ENCODE measurements at regions not wholly inside any gene's neighbourhood (a gene's known extent, or its start where the extent isn't known, plus 50 kb on each side); places are given as distances from the start of the nearest gene placed in this dataset.

- Histone ChIP-seq H3K9ac (ENCODE audit: low read depth in 1 of 2, low read length in 2 of 2) (no peak overlapping the region), H3K4me1 (ENCODE audit: control insufficient read depth in 4 of 4, insufficient read depth in 4 of 4, low read length in 3 of 4) (no peaks in the 10 kb centered on the region), H3K27ac (ENCODE audit: low read depth in 1 of 2, low read length in 2 of 2) (no peak overlapping the region), H3K36me3 (ENCODE audit: control insufficient read depth in 4 of 4, insufficient read depth in 3 of 4, low read depth in 1 of 4, low read length in 3 of 4) (no peaks in the 10 kb centered on the region), H3K4me3 (ENCODE audit: low read depth in 1 of 3, low read length in 3 of 3) (no peak overlapping the region), H3K27me3 (ENCODE audit: control insufficient read depth in 4 of 4, insufficient read depth in 4 of 4, low read length in 3 of 4) (no peaks in the 10 kb centered on the region), H3K9me3 (ENCODE audit: control insufficient read depth in 4 of 4, low read length in 3 of 4) (peaks cover 0 to 4% (median under 1%) of the 10 kb centered on the region in 4 donors)
- DNase-seq (ENCODE audit: low spot score) = no peak
- 71% methylated on average over 3 of the region's 3 CpGs for WGBS
- TF ChIP-seq ATF3 (IDR thresholded peaks at IDR 0.05) = no peak
- no peak for TF ChIP-seq MAX (IDR thresholded peaks at IDR 0.05)
- no peak for TF ChIP-seq JUND (IDR thresholded peaks at IDR 0.05)
- TF ChIP-seq NR2F2 (IDR thresholded peaks at IDR 0.05) = no peak
- no peak for TF ChIP-seq RXRA (IDR thresholded peaks at IDR 0.05)
Measured at GRCh38 chr5:6941631-6942030, 228.4 kb downstream of the TENT4A start.

- 83% methylated on average over 11 of the region's 11 CpGs for WGBS
- no peaks in the 10 kb centered on the region for H3K4me1 ChIP-seq (ENCODE audit: control insufficient read depth in 4 of 4, insufficient read depth in 4 of 4, low read length in 3 of 4)
- TF ChIP-seq MAX (IDR thresholded peaks at IDR 0.05) (no peak), GABPA (IDR thresholded peaks at IDR 0.05 in 1 of 2, conservative IDR thresholded peaks at IDR 0.05 in 1 of 2) (no peak), RXRA (IDR thresholded peaks at IDR 0.05) (no peak), ATF3 (IDR thresholded peaks at IDR 0.05) (no peak), SP1 (IDR thresholded peaks at IDR 0.05) (no peak), REST (IDR thresholded peaks at IDR 0.05) (no peak), RAD21 (IDR thresholded peaks at IDR 0.05) (no peak), FOXA1 (IDR thresholded peaks at IDR 0.05) (no peak), FOXA2 (IDR thresholded peaks at IDR 0.05) (no peak), HNF4G (IDR thresholded peaks at IDR 0.05) (no peak), EGR1 (IDR thresholded peaks at IDR 0.05; ENCODE audit: low read depth in 2 of 2) (no peak), YY1 (IDR thresholded peaks at IDR 0.05) (no peak), JUND (IDR thresholded peaks at IDR 0.05) (no peak), HNF4A (conservative IDR thresholded peaks at IDR 0.05) (no peak)
- H3K4me3 ChIP-seq (ENCODE audit: low read depth in 1 of 3, low read length in 3 of 3) = no peak overlapping the region
- no peaks in the 10 kb centered on the region for H3K36me3 ChIP-seq (ENCODE audit: control insufficient read depth in 4 of 4, insufficient read depth in 3 of 4, low read depth in 1 of 4, low read length in 3 of 4)
- H3K27ac ChIP-seq (ENCODE audit: low read depth in 1 of 2, low read length in 2 of 2) = no peak overlapping the region
- H3K27me3 ChIP-seq (ENCODE audit: control insufficient read depth in 4 of 4, insufficient read depth in 4 of 4, low read length in 3 of 4) = no peaks in the 10 kb centered on the region
- H3K9me3 ChIP-seq (ENCODE audit: control insufficient read depth in 4 of 4, low read length in 3 of 4) = peaks cover 0 to 4% (median under 1%) of the 10 kb centered on the region in 4 donors
- no peak overlapping the region for H3K9ac ChIP-seq (ENCODE audit: low read depth in 1 of 2, low read length in 2 of 2)
- DNase-seq (ENCODE audit: low spot score) = no peak
Measured at GRCh38 chr5:6943197-6944112, 230.2 kb downstream of the TENT4A start.

Measured in liver (tissue), 7 donors.